PC-3 (cell line): ENCODE measurements at regions not wholly inside any gene's neighbourhood (a gene's known extent, or its start where the extent isn't known, plus 50 kb on each side); places are given as distances from the start of the nearest gene placed in this dataset.

Experiments
- ATAC-seq: fragments of 200-7000 bp; cut with Tn5 transposase; 2 replicates; pipeline ENCODE4 v1.9.1; 2020; ENCODE audit warnings: mild to moderate bottlenecking, moderate library complexity
- BruUV-seq: library from RNA; stranded (reverse); fragments of 400-500 nt; replicated peaks from 2 replicates; lab custom pipeline; 2021; lab: Mats Ljungman, UMichigan
- CTCF ChIA-PET: fragments of 300-600 bp; sonication (Branson Sonifier 250); formaldehyde crosslinking; loops from one replicate; lab custom pipeline; 2022; ENCODE audit warnings: antibody characterized with exemption; lab: Charles Lee
- POLR2A ChIA-PET: fragments of 300-600 bp; sonication (Branson Sonifier 250); formaldehyde crosslinking; loops from one replicate; lab custom pipeline; 2022; ENCODE audit warnings: antibody characterized with exemption; ENCODE audit not compliant: unreplicated experiment; lab: Charles Lee
- DNase-seq: peaks from one replicate; pipeline ENCODE4 v3.0.0-alpha.2; 2015
- H2AFZ ChIP-seq: fragments of 300-600 bp; sonication (generic); 2 replicates; pipeline ENCODE4 v1.6.0; 2016; ENCODE audit warnings: antibody characterized with exemption, low read length
- H3F3A ChIP-seq: fragments of 300-600 bp; sonication (generic); one replicate; pipeline ENCODE4 v1.6.0; 2017; ENCODE audit warnings: antibody characterized with exemption, low read length, control low read depth, mild to moderate bottlenecking; ENCODE audit not compliant: unreplicated experiment
- H3K27ac ChIP-seq: fragments of 300-600 bp; sonication (generic); 2 replicates; pipeline ENCODE4 v1.5.1; 2016; ENCODE audit warnings: mild to moderate bottlenecking, low read length
- H3K27me3 ChIP-seq: fragments of 300-600 bp; sonication (generic); 2 replicates; pipeline ENCODE4 v1.6.1; 2016; ENCODE audit warnings: low read length, mixed read lengths
- H3K36me3 ChIP-seq: fragments of 300-600 bp; sonication (generic); 2 replicates; pipeline ENCODE4 v1.6.1; 2016; ENCODE audit warnings: low read depth, mixed run types, low read length, mixed read lengths
- H3K4me1 ChIP-seq: fragments of 300-600 bp; sonication (generic); 2 replicates; pipeline ENCODE4 v1.5.1; 2016; ENCODE audit warnings: low read length; ENCODE audit not compliant: insufficient read depth
- H3K4me2 ChIP-seq: fragments of 300-600 bp; sonication (generic); 2 replicates; pipeline ENCODE4 v1.6.0; 2016; ENCODE audit warnings: low read length
- H3K4me3 ChIP-seq: fragments of 300-600 bp; sonication (generic); 2 replicates; pipeline ENCODE4 v1.5.1; 2016; ENCODE audit warnings: mild to moderate bottlenecking, low read length, mixed read lengths
- H3K79me2 ChIP-seq: fragments of 300-600 bp; sonication (generic); 2 replicates; pipeline ENCODE4 v1.6.1; 2017; ENCODE audit warnings: low read length, mixed read lengths
- H3K9ac ChIP-seq: fragments of 300-600 bp; sonication (generic); 2 replicates; pipeline ENCODE4 v1.6.0; 2016; ENCODE audit warnings: mild to moderate bottlenecking, low read length
- H3K9me2 ChIP-seq: fragments of 300-600 bp; sonication (generic); replicated peaks from 2 replicates; pipeline ENCODE4 v1.6.1; 2016; ENCODE audit warnings: mixed run types, low read length, mixed read lengths
- H3K9me3 ChIP-seq: fragments of 300-600 bp; sonication (generic); 2 replicates; pipeline ENCODE4 v1.6.1; 2016; ENCODE audit warnings: low read length, mixed read lengths
- H4K20me1 ChIP-seq: fragments of 300-600 bp; sonication (generic); 2 replicates; pipeline ENCODE4 v1.6.1; 2016; ENCODE audit warnings: low read length, mixed read lengths
- CTCF ChIP-seq: fragments of 300-600 bp; sonication (generic); conservative IDR thresholded peaks from 2 replicates; pipeline ENCODE4 v1.5.1; 2017; ENCODE audit warnings: antibody characterized with exemption, low read depth, mild to moderate bottlenecking, low read length
- EZH2 ChIP-seq: fragments of 300-600 bp; sonication (generic); IDR thresholded peaks from one replicate; pipeline ENCODE4 v1.6.1; 2017; ENCODE audit warnings: antibody characterized with exemption, mild to moderate bottlenecking, low read length; ENCODE audit not compliant: unreplicated experiment
- EZH2phosphoT487 ChIP-seq: fragments of 300-600 bp; sonication (generic); IDR thresholded peaks from 2 replicates; pipeline ENCODE4 v1.6.1; 2018; ENCODE audit warnings: mild to moderate bottlenecking, antibody characterized with exemption, low read length, borderline replicate concordance
- intact Hi-C: fragments of 100-400 bp; cut with micrococcal nuclease; formaldehyde crosslinking; loops from 2 replicates; pipeline ENCODE4 v1.9.0; 2023

GRCh38 chr3:101954936-101955335 is 105.6 kb downstream of the NFKBIZ start:
- Histone ChIP-seq H3K79me2 (no peaks in the 10 kb centered on the region), H3K27ac (no peak overlapping the region), H3K4me2 (no peak overlapping the region), H3K9me2 (no peaks in the 10 kb centered on the region), H3K9me3 (no peaks in the 10 kb centered on the region), H3K27me3 (no peaks in the 10 kb centered on the region), H3K36me3 (no peaks in the 10 kb centered on the region), H3K4me1 (peaks cover 25% of the 10 kb centered on the region), H3K9ac (no peak overlapping the region), H3K4me3 (no peak overlapping the region), H2AFZ (no peak overlapping the region), H4K20me1 (no peaks in the 10 kb centered on the region), H3F3A (no peaks in the 10 kb centered on the region)
- ChIA-PET CTCF (no interaction called here), POLR2A (no interaction called here)
- ATAC-seq = no peak
- TF ChIP-seq EZH2 (no peak), EZH2phosphoT487 (no peak), CTCF (no peak)
- intact Hi-C loops = no loop called here
- DNase-seq = no peak
- no TSS peak for BruUV-seq

- POLR2A ChIA-PET = interaction anchor here (0.5 to 0.6 kb wide), 3 partner anchors 23 to 194 kb away, joined by 3 to 21 read pairs (median 3); no protein-coding TSS in a partner anchor
- no peaks in the 10 kb centered on the region for H3F3A ChIP-seq
- no peaks in the 10 kb centered on the region for H4K20me1 ChIP-seq
- H3K36me3 ChIP-seq = no peaks in the 10 kb centered on the region
- ATAC-seq = no peak
- H3K9ac ChIP-seq = no peak overlapping the region
- H3K9me2 ChIP-seq = no peaks in the 10 kb centered on the region
- no TSS peak for BruUV-seq
- CTCF ChIA-PET = no interaction called here
- H3K9me3 ChIP-seq = no peaks in the 10 kb centered on the region
- no peak overlapping the region for H3K4me3 ChIP-seq
- TF ChIP-seq EZH2phosphoT487 = no peak
- no peak for TF ChIP-seq EZH2
- TF ChIP-seq CTCF = no peak
- no peak overlapping the region for H3K27ac ChIP-seq
- DNase-seq = no peak
- no peaks in the 10 kb centered on the region for H3K27me3 ChIP-seq
- H3K79me2 ChIP-seq = no peaks in the 10 kb centered on the region
- H3K4me2 ChIP-seq = no peak overlapping the region
- intact Hi-C loops = no loop called here
- H2AFZ ChIP-seq = no peak overlapping the region
- H3K4me1 ChIP-seq = peaks cover 15% of the 10 kb centered on the region
These were observed 112.7 kb downstream of the NFKBIZ start for GRCh38 chr3:101962055-101962454.

GRCh38 chr3:101963902-101964362 is 114.6 kb downstream of the NFKBIZ start:
- ChIA-PET POLR2A (interaction anchor here (0.6 to 0.7 kb wide), 5 partner anchors 27 to 211 kb away, joined by 3 to 9 read pairs (median 3); no protein-coding TSS in a partner anchor), CTCF (interaction anchor here (0.6 to 0.9 kb wide), 4 partner anchors 170 to 447 kb away, joined by 3 to 5 read pairs (median 4); no protein-coding TSS in a partner anchor)
- no peaks in the 10 kb centered on the region for H3K36me3 ChIP-seq
- intact Hi-C loops = no loop called here
- no peaks in the 10 kb centered on the region for H3K9me3 ChIP-seq
- ATAC-seq (peak; percentile 87), DNase-seq (peak; percentile 82)
- no peaks in the 10 kb centered on the region for H3K79me2 ChIP-seq
- H3K9ac ChIP-seq = no peak overlapping the region
- peak overlapping the region; percentile 44 for H3K4me2 ChIP-seq
- no peaks in the 10 kb centered on the region for H4K20me1 ChIP-seq
- no TSS peak for BruUV-seq
- no peaks in the 10 kb centered on the region for H3K9me2 ChIP-seq
- no peak overlapping the region for H3K4me3 ChIP-seq
- H3K4me1 ChIP-seq = peaks cover 15% of the 10 kb centered on the region
- no peaks in the 10 kb centered on the region for H3K27me3 ChIP-seq
- peak overlapping the region; percentile 61 for H3K27ac ChIP-seq
- H3F3A ChIP-seq = no peaks in the 10 kb centered on the region
- peak overlapping the region; percentile 30 for H2AFZ ChIP-seq
- TF ChIP-seq EZH2 (no peak), CTCF (no peak), EZH2phosphoT487 (no peak)
